Loucy (cell line): ENCODE measurements at regions not wholly inside any gene's neighbourhood (a gene's known extent, or its start where the extent isn't known, plus 50 kb on each side); places are given as distances from the start of the nearest gene placed in this dataset.

Experiments
- EZH2phosphoT487 ChIP-seq: fragments of 200-600 bp; IDR thresholded peaks from 2 replicates; pipeline ENCODE4 v1.6.1; 2018; ENCODE audit warnings: antibody characterized with exemption, mild to moderate bottlenecking, moderate library complexity, borderline replicate concordance
- TF ChIP-seq, protein P1 (sequence below): fragments of 200-600 bp; sonication (generic); conservative IDR thresholded peaks from 2 replicates; pipeline ENCODE4 v1.5.1; 2014; ENCODE audit warnings: mild to moderate bottlenecking, antibody characterized with exemption, low read length

DNA sequence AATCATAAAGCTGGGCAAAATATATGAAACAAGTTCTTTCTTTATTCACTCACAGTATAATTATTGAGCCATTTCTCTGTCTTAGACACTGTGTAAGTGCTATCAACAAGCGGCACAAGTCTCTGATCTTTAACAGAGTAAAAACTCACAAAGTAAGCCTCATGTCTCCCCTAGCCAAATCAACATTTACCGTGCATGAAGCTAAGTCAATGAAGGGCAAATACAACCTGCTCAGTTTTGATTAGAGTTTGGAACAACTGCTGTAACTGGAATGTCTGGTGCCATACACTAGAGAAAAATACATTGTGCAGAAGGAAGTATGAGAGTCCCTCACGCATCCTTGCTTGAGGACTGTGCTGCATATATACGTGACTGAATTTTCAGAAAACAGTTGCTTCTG, 291.0 kb upstream of the EPHA3 start:
- TF ChIP-seq, protein P1, sequence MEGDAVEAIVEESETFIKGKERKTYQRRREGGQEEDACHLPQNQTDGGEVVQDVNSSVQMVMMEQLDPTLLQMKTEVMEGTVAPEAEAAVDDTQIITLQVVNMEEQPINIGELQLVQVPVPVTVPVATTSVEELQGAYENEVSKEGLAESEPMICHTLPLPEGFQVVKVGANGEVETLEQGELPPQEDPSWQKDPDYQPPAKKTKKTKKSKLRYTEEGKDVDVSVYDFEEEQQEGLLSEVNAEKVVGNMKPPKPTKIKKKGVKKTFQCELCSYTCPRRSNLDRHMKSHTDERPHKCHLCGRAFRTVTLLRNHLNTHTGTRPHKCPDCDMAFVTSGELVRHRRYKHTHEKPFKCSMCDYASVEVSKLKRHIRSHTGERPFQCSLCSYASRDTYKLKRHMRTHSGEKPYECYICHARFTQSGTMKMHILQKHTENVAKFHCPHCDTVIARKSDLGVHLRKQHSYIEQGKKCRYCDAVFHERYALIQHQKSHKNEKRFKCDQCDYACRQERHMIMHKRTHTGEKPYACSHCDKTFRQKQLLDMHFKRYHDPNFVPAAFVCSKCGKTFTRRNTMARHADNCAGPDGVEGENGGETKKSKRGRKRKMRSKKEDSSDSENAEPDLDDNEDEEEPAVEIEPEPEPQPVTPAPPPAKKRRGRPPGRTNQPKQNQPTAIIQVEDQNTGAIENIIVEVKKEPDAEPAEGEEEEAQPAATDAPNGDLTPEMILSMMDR, result no peak
- TF ChIP-seq EZH2phosphoT487, result no peak
